Ectodermal cell (in vitro differentiated cells): ENCODE measurements at regions not wholly inside any gene's neighbourhood (a gene's known extent, or its start where the extent isn't known, plus 50 kb on each side); places are given as distances from the start of the nearest gene placed in this dataset.
"Not testable (repeated sequence)": the region's sequence is repeated elsewhere in the genome, so short reads cannot be mapped to it uniquely, and the experiment has no call there.

ENCODE experiments used
- H3K27ac ChIP-seq: 2 replicates; pipeline ENCODE4 v1.7.0; 2013; ENCODE audit warnings: mild to moderate bottlenecking, low read depth, low read length; ENCODE audit not compliant: insufficient read depth, poor library complexity, severe bottlenecking
- H3K27me3 ChIP-seq: 2 replicates; pipeline ENCODE4 v1.7.0; 2013; ENCODE audit warnings: mild to moderate bottlenecking, low read length; ENCODE audit not compliant: insufficient read depth, control insufficient read depth, poor library complexity, severe bottlenecking
- H3K36me3 ChIP-seq: one replicate; pipeline ENCODE4 v1.7.0; 2013; ENCODE audit warnings: low read length; ENCODE audit not compliant: control insufficient read depth, insufficient read depth
- H3K4me1 ChIP-seq: one replicate; pipeline ENCODE4 v1.7.0; 2013; ENCODE audit warnings: low read length; ENCODE audit not compliant: control insufficient read depth, insufficient read depth
- H3K4me3 ChIP-seq: 2 replicates; pipeline ENCODE4 v1.7.0; 2013; ENCODE audit warnings: low read depth, low read length, control low read depth; ENCODE audit not compliant: insufficient read depth
- H3K9me3 ChIP-seq: 2 replicates; pipeline ENCODE4 v1.7.0; 2013; ENCODE audit warnings: mild to moderate bottlenecking, low read length, moderate library complexity; ENCODE audit not compliant: control insufficient read depth
- WGBS, 2 experiments: methylation state at CpG; one replicate each; pipeline ENCODE4 v1.1.7; 2013; ENCODE audit warnings: missing lambda C conversion rate in 2 of 2; 5-methylcytosine and 5-hydroxymethylcytosine counted together

DNA sequence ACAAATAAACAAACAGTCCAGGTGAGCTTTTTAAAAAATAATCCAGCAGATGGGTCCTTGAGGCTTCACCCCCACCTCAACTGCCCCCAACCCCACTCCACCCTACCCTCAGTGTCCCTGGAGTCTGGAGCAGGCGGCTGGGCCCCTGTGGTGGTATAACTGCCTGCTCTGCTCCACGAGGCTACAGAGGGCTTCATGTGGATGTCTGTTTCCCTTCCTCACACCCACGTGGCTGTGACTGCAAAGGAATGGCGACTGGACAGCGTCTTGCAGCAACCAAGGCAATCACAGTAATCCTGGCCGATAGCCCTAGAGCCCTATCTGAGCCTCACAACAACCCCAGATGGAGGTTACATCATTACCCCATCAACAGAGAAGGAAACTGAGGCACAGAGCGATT lies 76.5 kb downstream of the SLC2A10 start:
- WGBS, 2 experiments, result 91 to 94% methylated on average over 7 of the region's 7 CpGs
- no peak overlapping the region for H3K27ac ChIP-seq
- H3K4me3 ChIP-seq, result no peak overlapping the region
- no peaks in the 10 kb centered on the region for H3K36me3 ChIP-seq
- H3K9me3 ChIP-seq, result no peaks in the 10 kb centered on the region
- no peaks in the 10 kb centered on the region for H3K27me3 ChIP-seq
- peaks cover 12% of the 10 kb centered on the region for H3K4me1 ChIP-seq

GRCh38 chr20:46786566-46786965 lies 77.1 kb downstream of the SLC2A10 start:
- 91 to 95% methylated on average over 6 of the region's 6 CpGs for WGBS, 2 experiments
- peaks cover 12% of the 10 kb centered on the region for H3K4me1 ChIP-seq
- no peak overlapping the region for H3K4me3 ChIP-seq

DNA sequence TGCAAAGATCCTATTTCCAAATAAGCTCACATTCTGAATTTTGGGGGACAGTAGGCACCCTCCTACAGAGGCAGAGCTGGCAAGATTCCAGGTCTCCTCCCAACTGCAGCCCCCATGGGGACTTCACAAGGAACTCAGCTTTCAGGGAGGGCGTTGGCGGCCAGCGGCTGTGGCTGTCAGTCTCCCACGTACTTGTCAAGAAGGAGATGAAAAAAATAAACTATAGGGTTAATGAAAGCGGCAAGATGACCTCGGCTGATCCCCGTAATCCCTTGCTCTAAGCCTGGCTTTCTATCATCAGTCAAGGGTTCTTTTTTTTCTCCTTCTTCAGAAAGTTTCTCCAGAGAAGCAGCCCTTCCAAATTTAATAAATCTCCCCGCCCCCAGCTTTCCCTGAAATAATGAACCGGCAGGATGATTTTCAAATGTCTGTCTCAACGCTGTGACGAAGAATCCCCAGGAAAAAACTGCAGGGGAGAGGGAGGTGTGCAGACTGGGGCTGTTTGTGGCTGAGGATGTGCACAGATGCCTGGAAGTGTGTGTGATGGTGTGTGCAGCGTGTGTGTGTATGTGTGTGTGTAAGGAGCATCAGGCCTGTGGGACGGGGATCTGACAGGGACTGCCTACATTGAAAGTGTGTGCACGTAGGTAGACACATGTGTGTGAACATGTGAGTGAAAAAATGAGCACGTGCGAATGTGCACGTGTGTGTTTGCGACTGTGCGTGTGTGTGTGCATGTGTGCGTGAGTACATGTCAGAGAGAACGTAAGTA lies 78.7 kb downstream of the SLC2A10 start:
- H3K27me3 ChIP-seq, result no peaks in the 10 kb centered on the region

More at GRCh38 chr20:46786566-46786965, 77.1 kb downstream of the SLC2A10 start:
- Histone ChIP-seq H3K27me3 (no peaks in the 10 kb centered on the region), H3K9me3 (no peaks in the 10 kb centered on the region), H3K36me3 (no peaks in the 10 kb centered on the region), H3K27ac (no peak overlapping the region)

DNA sequence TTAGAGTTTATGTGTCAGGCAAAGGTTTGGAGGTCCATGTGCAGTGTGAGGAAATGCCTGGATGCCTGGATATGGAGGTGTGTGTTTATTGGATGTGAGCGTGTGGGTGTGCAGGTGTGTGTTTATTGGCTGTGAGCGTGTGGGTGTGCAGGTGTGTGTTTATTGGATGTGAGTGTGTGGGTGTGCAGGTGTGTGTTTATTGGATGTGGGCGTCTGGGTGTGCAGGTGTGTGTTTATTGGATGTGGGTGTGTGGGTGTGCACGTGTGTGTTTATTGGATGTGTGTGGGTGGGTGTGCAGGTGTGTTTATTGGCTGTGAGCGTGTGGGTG lies 79.3 kb downstream of the SLC2A10 start:
- H3K36me3 ChIP-seq, H3K27me3 ChIP-seq, H3K4me3 ChIP-seq, H3K27ac ChIP-seq, H3K9me3 ChIP-seq: not testable (repeated sequence)
- H3K4me1 ChIP-seq, result peaks cover 12% of the 10 kb centered on the region
- WGBS, 2 experiments, result 80 to 81% methylated on average over 5 of the region's 5 CpGs

More for the DNA sequence above, 78.7 kb downstream of the SLC2A10 start:
- H3K4me3 ChIP-seq, result no peak overlapping the region
- no peaks in the 10 kb centered on the region for H3K36me3 ChIP-seq
- no peaks in the 10 kb centered on the region for H3K9me3 ChIP-seq
- H3K27ac ChIP-seq, result no peak overlapping the region
- H3K4me1 ChIP-seq, result peaks cover 12% of the 10 kb centered on the region
- WGBS, 2 experiments, result 77 to 82% methylated on average over 21 of the region's 21 CpGs

GRCh38 chr20:46789339-46790028 lies 80.0 kb downstream of the SLC2A10 start:
- 90 to 91% methylated on average over 13 of the region's 13 CpGs for WGBS, 2 experiments
- no peak overlapping the region for H3K4me3 ChIP-seq
- no peaks in the 10 kb centered on the region for H3K36me3 ChIP-seq
- no peaks in the 10 kb centered on the region for H3K9me3 ChIP-seq
- peaks cover 12% of the 10 kb centered on the region for H3K4me1 ChIP-seq
- H3K27ac ChIP-seq, result no peak overlapping the region
- H3K27me3 ChIP-seq, result no peaks in the 10 kb centered on the region

DNA sequence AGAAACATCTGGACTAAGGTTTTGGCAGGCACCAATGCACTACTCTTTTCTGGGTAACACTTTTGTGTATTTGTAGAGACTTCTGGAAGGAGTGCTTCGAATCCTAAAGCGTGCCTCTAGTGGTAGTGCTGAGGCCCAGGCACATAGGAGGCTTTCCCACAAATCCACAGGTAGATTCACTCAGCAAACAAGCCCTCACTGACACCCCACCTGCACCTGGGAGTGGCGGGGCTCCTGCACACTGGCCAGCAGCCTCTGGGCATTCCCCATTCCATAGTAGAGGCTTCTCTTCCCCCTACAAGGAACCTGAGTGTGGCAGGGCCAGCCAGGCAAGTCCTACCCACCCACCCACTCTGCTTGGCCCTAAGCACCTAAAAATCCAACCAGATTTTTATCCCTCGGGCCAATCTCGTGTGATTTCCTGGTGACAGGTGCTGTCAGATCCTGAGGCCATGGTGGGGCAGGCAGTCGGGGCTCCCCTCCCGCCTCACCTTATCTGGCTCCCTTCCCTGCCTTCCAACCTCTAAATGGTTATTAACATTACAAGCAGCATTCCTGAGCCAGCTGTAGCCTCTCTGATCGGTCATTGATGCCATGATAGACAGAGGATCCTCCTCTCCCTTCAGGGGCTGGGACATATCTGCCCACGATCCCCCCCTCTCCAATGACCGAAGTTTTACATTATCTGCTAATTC lies 82.4 kb downstream of the SLC2A10 start:
- H3K4me3 ChIP-seq, result no peak overlapping the region
- 79 to 82% methylated on average over 10 of the region's 10 CpGs for WGBS, 2 experiments
- no peaks in the 10 kb centered on the region for H3K27me3 ChIP-seq
- H3K27ac ChIP-seq, result no peak overlapping the region
- no peaks in the 10 kb centered on the region for H3K36me3 ChIP-seq
- no peaks in the 10 kb centered on the region for H3K9me3 ChIP-seq
- peaks cover 12% of the 10 kb centered on the region for H3K4me1 ChIP-seq

GRCh38 chr20:46797206-46797605 lies 87.8 kb downstream of the SLC2A10 start:
- no peaks in the 10 kb centered on the region for H3K27me3 ChIP-seq
- no peaks in the 10 kb centered on the region for H3K9me3 ChIP-seq
- WGBS, 2 experiments, result 89 to 93% methylated on average over 5 of the region's 5 CpGs
- H3K4me3 ChIP-seq, result no peak overlapping the region
- no peak overlapping the region for H3K27ac ChIP-seq
- no peaks in the 10 kb centered on the region for H3K4me1 ChIP-seq
- H3K36me3 ChIP-seq, result no peaks in the 10 kb centered on the region

DNA sequence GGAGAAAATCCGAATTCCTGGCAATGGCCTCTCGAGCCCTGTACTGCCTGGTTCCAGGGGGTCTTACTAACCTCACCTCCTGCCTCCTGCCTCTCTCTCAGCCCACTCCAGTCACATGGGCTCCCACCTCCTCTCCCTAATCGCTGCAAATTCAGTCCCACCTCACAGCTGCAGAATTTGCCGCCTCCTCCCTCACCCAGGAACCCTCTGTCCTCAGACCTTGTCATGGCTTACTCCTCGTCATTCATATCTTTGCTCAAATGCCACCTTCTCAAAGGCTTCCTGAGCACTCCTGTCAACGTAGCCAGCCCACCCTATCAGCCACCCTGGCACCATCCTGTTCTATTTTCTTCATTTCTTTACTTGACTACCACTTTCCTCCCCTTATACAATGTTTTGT lies 89.0 kb downstream of the SLC2A10 start:
- no peaks in the 10 kb centered on the region for H3K36me3 ChIP-seq
- H3K9me3 ChIP-seq, result no peaks in the 10 kb centered on the region
- H3K4me3 ChIP-seq, result no peak overlapping the region
- no peak overlapping the region for H3K27ac ChIP-seq
- no peaks in the 10 kb centered on the region for H3K27me3 ChIP-seq
- H3K4me1 ChIP-seq, result no peaks in the 10 kb centered on the region
- 83 to 84% methylated on average over 6 of the region's 6 CpGs for WGBS, 2 experiments

- Histone ChIP-seq H3K9me3 (no peaks in the 10 kb centered on the region), H3K27me3 (no peaks in the 10 kb centered on the region), H3K4me3 (no peak overlapping the region), H3K36me3 (no peaks in the 10 kb centered on the region), H3K4me1 (no peaks in the 10 kb centered on the region), H3K27ac (no peak overlapping the region)
- WGBS, 2 experiments, result 62 to 63% methylated on average over 6 to 7 of the region's 7 CpGs
Measured at GRCh38 chr20:46799781-46800408, 90.4 kb downstream of the SLC2A10 start.

- no peaks in the 10 kb centered on the region for H3K9me3 ChIP-seq
- H3K27me3 ChIP-seq, result no peaks in the 10 kb centered on the region
- no peaks in the 10 kb centered on the region for H3K4me1 ChIP-seq
- no peak overlapping the region for H3K27ac ChIP-seq
- H3K36me3 ChIP-seq, result no peaks in the 10 kb centered on the region
- whole genome bisulfite sequencing, 2 experiments, result 95 to 98% methylated on average over 2 of the region's 2 CpGs
- H3K4me3 ChIP-seq, result no peak overlapping the region
Measured at GRCh38 chr20:46800409-46800804, 91.0 kb downstream of the SLC2A10 start.
